ENCODE measurements at regions not wholly inside any gene's neighbourhood (a gene's known extent, or its start where the extent isn't known, plus 50 kb on each side); places are given as distances from the start of the nearest gene placed in this dataset.

DNA sequence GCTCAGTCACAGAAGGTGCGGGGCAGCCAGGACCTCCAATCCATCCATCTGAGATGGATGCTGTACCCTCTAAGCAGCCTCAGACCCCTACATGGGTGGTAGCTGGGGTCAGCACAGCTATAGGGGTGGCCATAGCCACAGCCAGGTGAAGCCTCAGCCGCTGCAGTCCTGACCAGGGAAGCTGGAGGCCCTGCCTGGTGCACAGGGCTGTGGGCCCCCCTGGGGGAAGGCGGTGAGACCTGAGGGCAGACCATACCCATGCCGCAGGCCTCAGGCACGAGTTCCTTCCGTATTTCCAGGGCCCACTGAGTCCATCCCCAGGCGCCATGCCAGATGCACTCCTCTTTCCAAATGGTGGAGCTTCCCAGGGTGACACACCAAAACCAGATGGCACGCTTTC lies 96.6 kb upstream of the KDM7A start:
- TF ChIP-seq CTCF (IDR thresholded peaks at IDR 0.05; ENCODE audit: low read length), result no peak
- TF ChIP-seq EZH2 (optimal IDR thresholded peaks at IDR 0.05; ENCODE audit: low read depth, low read length), result no peak
- TF ChIP-seq EZH2phosphoT487 (IDR thresholded peaks at IDR 0.05; ENCODE audit: low read length), result no peak
